ENCODE measurements at regions not wholly inside any gene's neighbourhood (a gene's known extent, or its start where the extent isn't known, plus 50 kb on each side); places are given as distances from the start of the nearest gene placed in this dataset.

- no peak for DNase-seq (ENCODE audit: low read depth in 2 of 2)
Measured at GRCh38 chr4:10204401-10205058, 87.9 kb upstream of the WDR1 start.

DNA sequence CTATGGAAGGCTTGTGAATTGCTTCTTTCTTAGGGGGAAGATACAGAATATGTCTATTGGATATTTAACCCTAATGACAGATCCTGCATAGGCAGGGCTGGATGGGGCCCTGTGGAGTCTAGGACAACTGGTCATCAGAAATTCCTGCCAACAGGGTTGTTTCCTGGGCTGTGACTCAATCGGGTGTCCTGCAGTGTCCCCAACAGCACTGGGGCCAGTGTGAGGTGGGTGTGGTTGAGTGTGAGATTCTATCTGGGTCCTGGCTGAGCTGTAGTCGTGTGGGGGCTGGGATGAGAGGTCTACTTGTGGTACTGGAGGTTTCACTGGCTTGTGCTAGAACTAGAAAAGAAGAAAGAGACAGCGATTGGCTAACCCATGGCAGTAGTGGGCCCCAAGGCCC is 87.3 kb upstream of the WDR1 start:
- no peak for DNase-seq (ENCODE audit: low read depth in 2 of 2)

- DNase-seq (ENCODE audit: low read depth in 2 of 2), result no peak
Measured at GRCh38 chr4:10201381-10202223, 85.0 kb upstream of the WDR1 start.

DNA sequence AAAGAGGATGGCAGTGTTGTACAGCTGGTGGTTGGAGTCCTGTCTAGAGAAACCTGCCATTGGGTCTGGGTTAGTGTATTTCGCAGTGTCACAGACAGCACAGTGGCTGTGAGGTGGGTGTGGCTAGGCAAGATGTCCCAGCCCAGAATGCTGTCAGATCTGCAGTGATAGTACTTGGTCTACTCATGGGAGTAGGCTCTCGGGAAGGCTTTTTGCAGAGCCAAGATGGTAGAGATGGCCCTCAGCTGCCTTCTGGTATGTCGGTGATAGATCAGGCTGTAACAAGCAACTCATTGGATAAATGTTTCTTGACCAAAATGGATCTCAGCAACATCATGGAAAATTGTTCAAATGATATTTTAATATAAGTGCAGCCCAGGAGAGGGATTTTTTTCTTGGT is 84.3 kb upstream of the WDR1 start:
- no peak for DNase-seq (ENCODE audit: low read depth in 2 of 2)

DNA sequence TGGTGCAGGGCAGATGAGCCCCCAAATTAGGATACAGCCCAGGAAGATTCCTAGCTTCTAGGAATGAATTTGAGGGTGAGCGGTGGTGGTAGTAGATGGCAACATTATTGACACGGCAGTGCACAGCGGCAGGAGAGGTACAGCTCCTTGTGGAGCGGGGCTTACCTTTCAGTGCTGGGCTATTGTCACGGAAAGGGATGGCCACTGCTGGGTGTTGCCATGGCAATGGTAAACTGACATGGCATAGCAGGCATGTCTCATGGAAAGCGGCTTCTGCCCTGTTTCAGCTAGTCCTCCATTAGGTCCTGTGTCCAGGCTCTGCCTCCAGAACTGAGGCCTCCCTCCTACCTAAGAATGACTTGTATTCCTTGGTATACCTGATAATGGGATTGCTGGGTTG is 81.8 kb upstream of the WDR1 start:
- no peak for DNase-seq (ENCODE audit: low read depth in 2 of 2)

DNA sequence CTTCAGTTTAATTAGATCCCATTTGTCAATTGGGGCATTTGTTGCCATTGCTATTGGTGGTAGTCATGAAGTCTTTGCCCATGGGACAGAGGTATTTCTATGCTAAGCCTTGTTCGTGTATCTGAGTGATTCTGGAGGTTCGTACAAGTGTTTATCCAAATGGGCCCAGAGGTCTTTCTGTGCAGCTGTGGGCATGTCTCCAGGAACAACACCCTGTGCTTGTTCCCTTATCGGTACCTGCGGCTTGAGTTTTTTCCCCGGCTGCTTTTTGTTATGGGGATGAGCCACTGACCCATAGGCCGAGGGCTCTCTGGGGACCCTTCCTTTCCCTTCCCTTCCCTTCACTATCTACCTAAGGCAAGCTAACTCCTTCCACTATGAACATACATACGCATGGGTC is 81.4 kb upstream of the WDR1 start:
- no peak for DNase-seq (ENCODE audit: low read depth in 2 of 2)

- no peak for DNase-seq (ENCODE audit: low read depth in 2 of 2)
Measured at GRCh38 chr4:10196191-10196590, 79.6 kb upstream of the WDR1 start.

GRCh38 chr4:10192331-10192730 is 75.7 kb upstream of the WDR1 start:
- DNase-seq (ENCODE audit: low read depth in 2 of 2), result no peak

DNA sequence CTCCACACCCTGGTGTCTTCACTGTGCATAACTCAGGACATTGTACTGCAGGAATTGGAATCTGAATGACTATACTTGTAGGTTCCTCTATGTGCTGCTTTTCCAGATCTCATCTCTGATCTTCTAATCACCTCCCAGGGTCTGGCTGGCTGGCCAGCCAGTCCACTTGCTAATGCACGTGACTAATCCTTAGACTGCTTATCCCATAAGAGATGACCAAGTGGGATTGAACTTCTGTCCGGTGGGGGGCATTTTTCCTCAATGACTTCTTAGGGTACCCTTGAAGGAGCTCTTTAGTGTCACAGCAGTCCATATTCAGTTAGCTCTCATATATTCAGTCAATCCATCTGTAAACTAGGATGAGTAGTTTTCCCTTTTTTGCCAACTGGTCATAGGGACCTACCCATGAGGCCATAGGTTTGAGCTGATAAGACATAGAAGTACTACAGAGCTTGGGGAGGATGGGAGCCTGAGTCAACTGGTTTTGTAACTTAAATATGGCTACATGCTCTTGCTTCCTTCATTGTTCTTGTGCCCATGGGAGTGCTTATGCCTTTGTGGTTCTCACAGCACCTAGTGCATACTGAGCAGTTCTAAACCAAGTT is 71.9 kb upstream of the WDR1 start:
- no peak for DNase-seq (ENCODE audit: low read depth in 2 of 2)

DNA sequence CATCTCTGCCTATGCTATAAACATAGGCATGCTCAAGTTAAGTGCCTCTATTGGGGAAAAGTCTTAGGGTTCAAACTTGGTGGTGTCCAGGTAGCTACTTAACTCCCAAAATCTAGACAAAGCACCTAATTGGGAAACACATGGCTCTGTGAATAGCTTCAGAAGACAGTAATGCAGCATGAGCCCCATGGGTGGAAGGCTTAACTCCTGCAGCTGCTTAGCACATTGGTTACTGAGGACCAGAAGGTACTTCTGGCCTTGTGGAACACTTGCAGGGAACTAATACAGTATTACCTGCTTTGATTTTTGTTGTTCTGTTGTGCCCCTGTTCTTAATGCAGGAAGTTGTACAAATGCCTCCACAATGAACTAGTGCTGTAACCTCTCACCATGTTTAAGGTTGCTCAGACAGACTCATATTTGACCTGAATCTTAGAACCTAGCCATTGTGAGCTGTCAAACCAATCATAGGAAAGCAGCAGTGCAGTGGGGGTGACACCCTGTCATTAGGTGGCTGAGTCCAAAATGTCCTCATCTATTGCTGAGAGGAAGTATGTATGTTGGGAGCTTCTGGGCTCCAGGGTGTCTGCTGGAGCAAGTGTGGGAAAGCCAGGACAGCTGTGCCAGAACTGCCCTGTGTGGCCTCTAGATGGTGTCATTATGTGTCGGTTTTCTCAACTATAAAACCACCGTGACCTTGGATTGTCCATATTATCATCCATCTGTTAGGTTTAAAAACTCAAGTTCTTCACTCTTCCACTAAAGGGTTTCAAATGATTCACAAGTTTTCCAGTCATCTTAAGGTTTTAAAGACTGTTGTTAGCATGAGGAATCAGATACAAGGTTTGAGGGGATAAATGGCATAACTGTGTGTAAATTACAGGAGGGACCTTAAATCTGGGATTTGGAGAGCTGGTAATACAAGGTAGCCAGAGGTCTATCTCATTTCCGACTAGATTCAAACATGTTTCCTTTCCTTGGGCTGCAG is 69.9 kb upstream of the WDR1 start:
- no peak for DNase-seq (ENCODE audit: low read depth in 2 of 2)

DNA sequence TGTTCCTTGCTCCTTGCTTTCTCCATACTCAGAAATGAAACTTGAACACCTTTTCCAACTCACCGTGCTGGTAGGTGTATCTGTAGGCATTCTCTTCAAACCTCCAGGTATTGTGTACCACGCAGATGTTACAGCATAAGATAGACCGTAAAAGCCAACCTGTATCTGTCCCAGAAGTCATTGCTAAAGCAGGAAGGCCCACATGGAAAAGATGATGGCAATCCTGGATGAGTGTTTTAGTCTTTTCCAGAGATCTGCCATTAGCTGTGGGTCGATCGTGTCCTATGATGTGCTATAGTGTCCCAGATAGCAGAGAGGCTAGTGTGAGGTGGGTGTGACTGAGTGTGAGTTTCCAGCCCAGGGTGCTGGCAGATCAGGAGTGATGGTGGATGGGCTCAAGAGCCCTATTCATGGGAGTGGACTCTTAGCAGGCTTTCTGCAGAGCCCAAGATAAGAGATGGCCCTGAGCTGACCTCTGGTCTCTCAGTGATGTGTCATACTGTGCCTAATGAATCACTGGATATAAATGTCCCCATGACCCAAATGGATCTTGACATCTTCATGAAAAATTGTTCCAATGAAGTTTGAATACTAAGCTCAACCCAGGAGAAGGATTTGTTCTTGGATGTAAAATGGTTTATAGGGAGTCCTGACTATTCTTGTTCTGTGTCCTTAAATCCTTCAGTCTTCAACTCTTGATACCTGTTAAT is 69.1 kb upstream of the WDR1 start:
- no peak for DNase-seq (ENCODE audit: low read depth in 2 of 2)

DNA sequence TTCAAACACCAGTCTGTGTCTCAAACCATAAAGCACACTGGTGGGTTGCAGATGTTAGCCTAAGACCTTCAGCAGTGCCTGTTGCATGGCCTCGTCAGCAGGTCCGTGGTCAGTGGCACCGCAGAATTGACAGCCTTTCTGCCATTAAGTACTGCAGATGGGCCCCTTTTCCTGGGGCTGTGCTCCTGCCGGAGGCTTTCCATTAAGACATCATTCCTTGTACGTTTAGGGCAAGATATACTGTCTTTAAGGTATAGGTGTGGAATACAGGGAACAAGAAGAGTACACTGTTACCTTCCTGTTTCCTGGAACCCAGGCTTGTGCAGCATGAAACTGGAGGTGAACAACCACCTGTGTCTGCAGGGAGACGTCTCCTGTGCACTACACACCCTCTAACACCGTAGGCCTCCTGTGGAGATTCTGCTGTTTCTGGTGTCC is 67.9 kb upstream of the WDR1 start:
- DNase-seq (ENCODE audit: low read depth in 2 of 2), result no peak

DNA sequence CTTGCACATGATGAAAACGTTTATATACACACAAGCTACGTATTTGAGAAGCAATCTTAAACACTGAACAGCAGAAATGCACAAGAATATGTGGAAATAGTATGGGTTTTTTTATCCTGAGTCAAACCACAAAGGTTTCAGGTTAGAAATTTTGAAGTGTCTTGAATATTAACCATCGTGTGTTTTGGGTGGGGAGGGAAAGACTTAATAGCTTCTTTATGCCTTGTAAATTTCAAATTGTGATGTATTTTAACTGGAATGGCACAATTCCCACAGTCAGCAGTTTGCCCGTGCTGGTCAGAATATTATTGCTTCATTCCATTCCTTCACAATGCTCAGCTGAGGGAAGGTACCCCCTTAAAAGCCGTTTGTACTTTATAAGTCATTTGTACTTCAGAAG is 67.4 kb upstream of the WDR1 start:
- peak; percentile 23 to 28 for DNase-seq (ENCODE audit: low read depth in 2 of 2)

DNA sequence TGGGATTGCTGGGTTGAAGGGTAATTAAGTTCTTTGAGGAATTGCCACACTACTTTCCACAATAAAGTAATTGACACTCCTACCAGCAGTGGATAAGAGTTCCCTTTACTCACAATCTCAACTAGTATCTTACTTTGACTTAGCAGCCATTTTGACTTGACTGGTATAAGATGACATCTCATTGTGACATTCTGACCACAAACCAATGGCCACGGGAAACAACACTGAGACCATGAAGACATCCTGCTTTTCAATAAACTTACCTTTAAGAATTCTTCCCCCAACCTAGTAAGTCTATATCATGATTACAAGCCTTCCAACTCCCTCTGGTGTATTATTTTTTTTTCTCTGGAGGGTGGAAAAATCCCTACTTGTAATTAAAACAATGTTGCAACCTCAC is 66.9 kb upstream of the WDR1 start:
- no peak for DNase-seq (ENCODE audit: low read depth in 2 of 2)

DNA sequence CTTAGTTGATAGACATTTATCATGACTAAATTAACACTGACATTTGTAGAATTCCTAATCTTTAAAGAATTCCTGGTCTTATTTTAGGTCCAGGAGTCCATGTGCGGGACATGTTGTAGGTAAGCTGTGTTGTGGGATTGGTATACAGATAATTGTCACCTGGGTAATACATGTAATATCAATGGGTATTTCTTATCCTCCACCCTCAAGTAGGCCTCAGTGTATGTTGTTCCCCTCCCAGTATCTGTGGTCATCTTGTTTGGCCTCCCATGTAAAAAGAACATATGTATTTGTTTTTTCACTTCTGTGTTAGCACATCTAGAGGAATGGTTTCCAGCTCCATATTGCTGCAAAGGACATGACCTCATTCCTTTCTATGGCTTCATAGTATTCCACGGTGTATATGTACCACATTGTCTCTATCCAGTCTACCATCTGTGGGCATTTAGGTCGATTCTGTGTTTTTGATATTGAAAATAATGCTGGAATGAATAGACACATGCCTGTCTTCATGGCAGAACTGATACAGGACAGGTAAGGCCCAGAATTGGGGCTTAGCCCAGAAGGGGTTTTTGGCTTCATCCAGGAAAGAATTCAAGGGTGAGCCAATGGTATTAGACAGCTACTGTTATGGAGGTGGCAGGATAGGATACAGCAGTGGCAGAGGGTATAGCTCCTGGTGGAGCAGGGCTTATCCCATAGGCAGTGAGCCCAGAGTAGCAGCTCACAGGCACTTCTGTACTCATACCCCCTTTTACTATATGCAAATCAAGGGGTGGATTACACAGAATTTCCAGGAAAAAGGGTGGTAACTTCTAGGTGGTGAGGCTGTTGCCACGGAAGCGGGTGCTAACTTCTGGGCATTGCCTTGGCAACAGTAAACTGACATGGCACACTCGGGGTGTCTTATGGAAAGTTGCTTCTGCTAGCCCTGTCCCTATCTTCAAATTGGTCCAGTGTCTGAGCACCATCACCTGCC is 66.1 kb upstream of the WDR1 start:
- DNase-seq (ENCODE audit: low read depth in 2 of 2), result no peak

GRCh38 chr4:10181745-10182445 is 65.3 kb upstream of the WDR1 start:
- no peak for DNase-seq (ENCODE audit: low read depth in 2 of 2)

DNA sequence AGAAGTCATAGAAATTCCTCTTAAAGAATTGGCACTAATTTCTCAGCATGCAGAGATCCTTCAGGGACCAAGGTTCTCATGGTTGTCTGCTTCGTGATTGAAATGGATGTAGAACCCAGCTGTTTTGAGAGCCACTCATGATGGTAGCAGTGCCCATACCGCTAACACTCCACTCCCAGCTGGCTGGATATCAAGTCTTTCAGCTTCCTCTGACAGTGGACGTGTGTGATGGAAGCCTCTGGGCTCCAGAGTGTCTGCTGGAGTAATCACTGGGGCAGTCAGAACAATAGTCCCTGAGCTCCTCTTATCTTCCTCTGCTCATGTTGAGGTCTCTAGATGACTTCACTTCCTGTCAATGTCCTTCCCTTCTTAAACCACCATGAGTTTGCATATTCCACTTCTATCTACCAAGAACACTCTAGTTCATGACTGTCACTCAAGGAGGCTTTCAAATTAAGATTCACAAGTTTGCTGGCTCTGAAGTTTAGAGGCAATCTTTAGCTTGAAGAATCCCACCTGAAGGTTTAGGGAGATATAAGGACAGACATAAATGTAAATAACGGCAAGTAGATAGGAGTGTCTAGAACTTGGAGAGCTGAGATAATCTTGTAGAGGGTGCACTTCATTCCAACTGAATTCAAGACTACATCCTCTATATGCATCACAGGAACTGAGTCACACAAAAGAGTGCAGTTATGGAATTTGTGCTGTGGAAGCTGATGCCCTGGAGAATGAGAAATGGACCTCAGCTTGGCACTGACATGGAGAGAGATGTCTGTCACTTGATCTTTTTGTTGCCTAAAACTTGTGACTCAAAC is 64.5 kb upstream of the WDR1 start:
- peak in 1 of 2 experiments; percentile 19 for DNase-seq (ENCODE audit: low read depth in 2 of 2)

- no peak for DNase-seq (ENCODE audit: low read depth in 2 of 2)
Measured at GRCh38 chr4:10180603-10180926, 64.0 kb upstream of the WDR1 start.
